HCT116 (cell line): ENCODE measurements at regions not wholly inside any gene's neighbourhood (a gene's known extent, or its start where the extent isn't known, plus 50 kb on each side); places are given as distances from the start of the nearest gene placed in this dataset.

Source experiments
- ATAC-seq: fragments of 200-7000 bp; cut with Tn5 transposase; 2 replicates; pipeline ENCODE4 v1.9.1; 2020; ENCODE audit warnings: mild to moderate bottlenecking, moderate library complexity
- BruUV-seq: library from RNA; stranded (reverse); fragments of 400-500 nt; replicated peaks from 2 replicates; lab custom pipeline; 2021; lab: Mats Ljungman, UMichigan
- CTCF ChIA-PET: fragments of 300-600 bp; sonication (Branson Sonifier 250); formaldehyde crosslinking; loops from one replicate; lab custom pipeline; 2021; ENCODE audit warnings: antibody characterized with exemption; lab: Charles Lee
- POLR2A ChIA-PET: fragments of 300-600, 350-600 bp; sonication (Branson Sonifier 250); formaldehyde crosslinking; loops from one replicate; lab custom pipeline; 2021; ENCODE audit warnings: antibody characterized with exemption; lab: Charles Lee
- RAD21 ChIA-PET, 2 experiments: fragments of 300-600 bp; sonication (Branson Sonifier 250); formaldehyde crosslinking; loops; one replicate each; lab custom pipeline; 2023; ENCODE audit warnings: low total read pairs in 2 of 2; ENCODE audit not compliant: uncharacterized antibody in 2 of 2, unreplicated experiment in 2 of 2, low non-redundant PET in 1 of 2; lab: Charles Lee
- DNase-seq: peaks from one replicate; pipeline ENCODE4 v3.0.0-alpha.2; 2010; ENCODE audit warnings: low read depth, low spot score
- H2AFZ ChIP-seq: fragments of 200-600 bp; shearing (Covaris generic), sonication (generic); 2 replicates; pipeline ENCODE4 v1.6.1; 2017; ENCODE audit warnings: low read depth, mixed run types, mixed read lengths, antibody characterized with exemption, low read length; ENCODE audit not compliant: poor library complexity, severe bottlenecking
- H3K27ac ChIP-seq: 2 replicates; pipeline ENCODE4 v1.5.1; 2012; ENCODE audit warnings: low read depth, low read length
- H3K27me3 ChIP-seq: fragments of 200-600 bp; sonication (generic); 2 replicates; pipeline ENCODE4 v1.6.1; 2016; ENCODE audit warnings: mixed run types, low read length, mixed read lengths; ENCODE audit not compliant: insufficient read depth
- H3K36me3 ChIP-seq, 2 experiments: fragments of 200-500 bp in 1 of 2; fragments of 200-600 bp in 1 of 2; sonication (Bioruptor generic) in 1 of 2; sonication (generic) in 1 of 2; 2 replicates each; pipeline versions ENCODE4 v1.5.1 to v1.6.1; 2014 to 2016; ENCODE audit warnings: low read length in 2 of 2, inconsistent platforms in 1 of 2, mixed read lengths in 1 of 2, mixed run types in 1 of 2; ENCODE audit not compliant: insufficient read depth in 2 of 2, control insufficient read depth in 1 of 2
- H3K4me1 ChIP-seq, 2 experiments: fragments of 200-600 bp in 1 of 2; sonication (generic) in 1 of 2; 2 replicates each; pipeline versions ENCODE4 v1.5.1 to v1.6.1; 2012 to 2017; ENCODE audit warnings: low read length in 2 of 2, inconsistent platforms in 1 of 2, mild to moderate bottlenecking in 1 of 2, mixed read lengths in 1 of 2, mixed run types in 1 of 2, moderate library complexity in 1 of 2; ENCODE audit not compliant: insufficient read depth in 2 of 2, control insufficient read depth in 1 of 2
- H3K4me2 ChIP-seq: fragments of 200-600 bp; sonication (generic); 2 replicates; pipeline ENCODE4 v1.6.1; 2017; ENCODE audit warnings: mixed run types, low read length, mixed read lengths
- H3K4me3 ChIP-seq, 2 experiments: fragments of 200-600 bp in 1 of 2; sonication (generic) in 1 of 2; replicated peaks in 1 of 2; 2 replicates each; pipeline ENCODE4 v1.5.1; 2011 to 2016; ENCODE audit warnings: low read length in 2 of 2, control low read depth in 1 of 2, low read depth in 1 of 2, mild to moderate bottlenecking in 1 of 2, mixed read lengths in 1 of 2, mixed run types in 1 of 2
- H3K79me2 ChIP-seq: fragments of 200-600 bp; sonication (generic); 2 replicates; pipeline ENCODE4 v1.6.1; 2017; ENCODE audit warnings: mild to moderate bottlenecking, mixed run types, low read length, moderate library complexity, mixed read lengths; ENCODE audit not compliant: insufficient read depth
- H3K9ac ChIP-seq: fragments of 200-600 bp; sonication (generic); 2 replicates; pipeline ENCODE4 v1.6.1; 2016; ENCODE audit warnings: low read length, mixed read lengths
- H3K9me2 ChIP-seq: fragments of 200-600 bp; sonication (generic), shearing (Covaris generic); 2 replicates; pipeline ENCODE4 v1.6.1; 2017; ENCODE audit warnings: mixed run types, mild to moderate bottlenecking, moderate library complexity; ENCODE audit not compliant: insufficient read depth
- H3K9me3 ChIP-seq, 2 experiments: fragments of 200-500 bp in 1 of 2; fragments of 200-600 bp in 1 of 2; sonication (Bioruptor generic) in 1 of 2; sonication (generic) in 1 of 2; 2 replicates each; pipeline ENCODE4 v1.6.1; 2014 to 2017; ENCODE audit warnings: low read length in 2 of 2, mixed read lengths in 2 of 2, inconsistent platforms in 1 of 2, low read depth in 1 of 2, mild to moderate bottlenecking in 1 of 2, mixed run types in 1 of 2, moderate library complexity in 1 of 2; ENCODE audit not compliant: control insufficient read depth in 1 of 2, insufficient read depth in 1 of 2
- H4K20me1 ChIP-seq: fragments of 200-600 bp; sonication (generic), shearing (Covaris generic); 2 replicates; pipeline ENCODE4 v1.6.1; 2017; ENCODE audit warnings: mixed run types, mild to moderate bottlenecking, moderate library complexity; ENCODE audit not compliant: insufficient read depth
- EZH2 ChIP-seq: fragments of 200-600 bp; sonication (generic); IDR thresholded peaks from 2 replicates; pipeline ENCODE4 v1.6.1; 2017; ENCODE audit warnings: antibody characterized with exemption, mixed run types
- FOSL1 ChIP-seq: IDR thresholded peaks from 2 replicates; pipeline ENCODE4 v1.6.1; 2012; ENCODE audit warnings: low read depth
- POLR2A ChIP-seq: IDR thresholded peaks from 2 replicates; pipeline ENCODE4 v1.7.0; 2011; ENCODE audit warnings: borderline replicate concordance; ENCODE audit not compliant: insufficient read depth, insufficient read length; ENCODE audit errors: extremely low read depth
- RAD21 ChIP-seq: IDR thresholded peaks from 2 replicates; pipeline ENCODE4 v1.6.1; 2012; ENCODE audit warnings: low read depth, mild to moderate bottlenecking
- SP1 ChIP-seq: IDR thresholded peaks from 2 replicates; pipeline ENCODE4 v1.6.1; 2012; ENCODE audit warnings: low read depth
- ZBTB33 ChIP-seq: IDR thresholded peaks from 2 replicates; pipeline ENCODE4 v1.6.1; 2011; ENCODE audit warnings: mild to moderate bottlenecking, low read length, moderate library complexity; ENCODE audit not compliant: insufficient replicate concordance; ENCODE audit errors: extremely low read depth
- intact Hi-C: fragments of 100-400 bp; cut with micrococcal nuclease; formaldehyde crosslinking; loops from 2 replicates; pipeline ENCODE4 v1.10.0; 2022

- H2AFZ ChIP-seq, result no peak overlapping the region
- TF ChIP-seq RAD21 (no peak), SP1 (no peak), ZBTB33 (no peak), EZH2 (no peak), FOSL1 (no peak), POLR2A (no peak)
- TF ChIP-seq, all 23 proteins: peak for 0
- POLR2A ChIA-PET, result no interaction called here
- no peaks in the 10 kb centered on the region for H3K27me3 ChIP-seq
- RAD21 ChIA-PET, result no interaction called here
- no peak overlapping the region for H3K27ac ChIP-seq
- H3K4me3 ChIP-seq, result no peak overlapping the region
- H4K20me1 ChIP-seq, result no peaks in the 10 kb centered on the region
- ATAC-seq, result no peak
- H3K9me3 ChIP-seq, result peaks cover under 1 to 14% of the 10 kb centered on the region in 2 experiments; a peak in 3 of 4 replicates
- H3K4me2 ChIP-seq, result no peak overlapping the region
- H3K79me2 ChIP-seq, result no peaks in the 10 kb centered on the region
- no TSS peak for BruUV-seq
- no peak for DNase-seq
- no peaks in the 10 kb centered on the region for H3K4me1 ChIP-seq
- intact Hi-C loops, result no loop called here
- no peaks in the 10 kb centered on the region for H3K9me2 ChIP-seq
- CTCF ChIA-PET, result no interaction called here
- no peaks in the 10 kb centered on the region for H3K36me3 ChIP-seq
- no peak overlapping the region for H3K9ac ChIP-seq
These were observed 552.8 kb upstream of the CHORDC1 start for GRCh38 chr11:90775567-90776165.
